Activated naive CD8-positive, alpha-beta T cell treated with anti-CD3 and anti-CD28 coated beads, Interleukin-2, amount 10 ng/mL, durations not matched to agents 7 days and 5 days (primary cell): ENCODE measurements at regions not wholly inside any gene's neighbourhood (a gene's known extent, or its start where the extent isn't known, plus 50 kb on each side); places are given as distances from the start of the nearest gene placed in this dataset.
"Not testable (repeated sequence)": the region's sequence is repeated elsewhere in the genome, so short reads cannot be mapped to it uniquely, and the experiment has no call there.

Source experiments
- ATAC-seq: fragments of 150-1000 bp; cut with Tn5 transposase; one replicate; pipeline ENCODE4 v1.10.0; 2021; ENCODE audit warnings: low read depth, moderate library complexity
- POLR2A ChIA-PET: fragments of 350-600 bp; sonication (Branson Sonifier 250); formaldehyde crosslinking; loops from one replicate; lab custom pipeline; 2021; ENCODE audit warnings: antibody characterized with exemption; lab: Charles Lee
- DNase-seq: peaks from one replicate; pipeline ENCODE4 v3.0.0; 2021
- H3K27ac Mint-ChIP-seq: one replicate; pipeline ENCODE4 v1.8.0; 2022; ENCODE audit warnings: mild to moderate bottlenecking, mixed read lengths
- H3K27me3 Mint-ChIP-seq: one replicate; pipeline ENCODE4 v1.8.0; 2022; ENCODE audit warnings: mild to moderate bottlenecking, moderate library complexity, mixed read lengths
- H3K36me3 Mint-ChIP-seq: one replicate; pipeline ENCODE4 v1.8.0; 2021; ENCODE audit warnings: mild to moderate bottlenecking, mixed read lengths
- H3K4me1 Mint-ChIP-seq: one replicate; pipeline ENCODE4 v1.8.0; 2021; ENCODE audit warnings: mixed read lengths
- H3K4me3 Mint-ChIP-seq: one replicate; pipeline ENCODE4 v1.8.0; 2022; ENCODE audit warnings: mild to moderate bottlenecking, moderate library complexity, mixed read lengths
- H3K9me3 Mint-ChIP-seq: one replicate; pipeline ENCODE4 v1.8.0; 2021; ENCODE audit warnings: mixed read lengths

DNA sequence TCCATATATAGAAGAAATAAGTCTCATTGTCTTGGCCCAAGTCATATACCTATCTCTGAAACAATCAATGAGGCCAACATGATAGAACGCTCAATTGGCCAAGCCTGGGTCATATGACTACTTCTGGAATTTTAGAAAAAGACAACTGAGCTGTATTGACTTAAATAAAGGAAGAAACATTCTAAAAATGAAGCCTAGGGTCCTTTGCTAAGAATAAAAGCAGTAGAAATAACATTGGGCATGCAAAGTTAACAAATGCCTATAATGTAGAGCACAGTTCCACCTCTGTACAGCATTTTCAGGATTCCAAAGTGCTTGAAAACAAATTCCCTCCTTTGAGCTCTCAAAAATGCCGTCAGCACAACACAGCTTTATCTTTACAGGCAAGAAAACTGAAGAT is 391.8 kb downstream of the PRELID2 start:
- Mint-ChIP-seq H3K36me3 (no peaks in the 10 kb centered on the region), H3K4me3 (no peak overlapping the region), H3K27me3 (no peaks in the 10 kb centered on the region), H3K4me1 (no peaks in the 10 kb centered on the region), H3K27ac (no peak overlapping the region), H3K9me3 (peaks cover 8% of the 10 kb centered on the region)
- DNase-seq (no peak), ATAC-seq (no peak)
- POLR2A ChIA-PET, result no interaction called here

DNA sequence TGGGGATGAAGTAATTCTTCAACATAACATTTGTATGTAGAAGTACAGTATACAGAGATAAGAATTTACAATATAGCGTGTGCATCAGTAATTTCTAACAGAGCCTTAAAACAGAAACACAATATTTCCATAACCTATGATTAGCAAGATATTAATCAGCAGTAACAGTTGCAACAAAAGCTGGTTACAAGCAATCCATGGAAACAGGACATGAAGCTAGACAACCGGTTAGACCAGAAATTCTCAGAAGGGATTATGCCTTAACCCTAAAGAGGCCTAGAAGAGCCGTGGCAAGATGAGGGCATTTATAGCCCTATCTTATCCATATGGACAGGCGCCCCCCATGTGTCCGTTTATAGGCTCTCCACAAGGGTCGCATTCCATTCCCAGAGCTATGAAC is 392.5 kb downstream of the PRELID2 start:
- H3K27ac Mint-ChIP-seq, H3K4me1 Mint-ChIP-seq, H3K9me3 Mint-ChIP-seq, DNase-seq, POLR2A ChIA-PET, H3K4me3 Mint-ChIP-seq, H3K36me3 Mint-ChIP-seq, ATAC-seq, H3K27me3 Mint-ChIP-seq: not testable (repeated sequence)

DNA sequence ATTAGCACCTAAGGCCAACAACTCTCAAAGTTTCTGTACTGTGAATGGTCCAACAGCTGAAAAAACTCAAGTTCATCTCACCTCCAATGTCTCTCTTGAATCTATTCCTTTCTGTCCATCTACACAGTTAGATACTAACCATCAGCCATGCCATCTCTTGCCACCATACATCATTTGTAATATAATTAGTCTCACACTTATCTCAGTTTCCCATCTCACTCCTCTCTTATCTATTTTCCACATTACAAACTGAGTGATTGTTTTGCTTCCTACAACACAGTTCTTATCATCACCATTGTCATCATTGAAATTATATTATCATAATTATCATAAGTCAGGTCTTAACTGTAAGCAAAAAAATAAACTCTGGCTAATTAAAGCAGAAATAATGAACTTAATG is 393.9 kb downstream of the PRELID2 start:
- Mint-ChIP-seq H3K36me3 (no peaks in the 10 kb centered on the region), H3K27ac (no peak overlapping the region), H3K9me3 (peaks cover 8% of the 10 kb centered on the region), H3K27me3 (no peaks in the 10 kb centered on the region), H3K4me1 (no peaks in the 10 kb centered on the region), H3K4me3 (no peak overlapping the region)
- POLR2A ChIA-PET, result no interaction called here
- ATAC-seq, result no peak
- no peak for DNase-seq

DNA sequence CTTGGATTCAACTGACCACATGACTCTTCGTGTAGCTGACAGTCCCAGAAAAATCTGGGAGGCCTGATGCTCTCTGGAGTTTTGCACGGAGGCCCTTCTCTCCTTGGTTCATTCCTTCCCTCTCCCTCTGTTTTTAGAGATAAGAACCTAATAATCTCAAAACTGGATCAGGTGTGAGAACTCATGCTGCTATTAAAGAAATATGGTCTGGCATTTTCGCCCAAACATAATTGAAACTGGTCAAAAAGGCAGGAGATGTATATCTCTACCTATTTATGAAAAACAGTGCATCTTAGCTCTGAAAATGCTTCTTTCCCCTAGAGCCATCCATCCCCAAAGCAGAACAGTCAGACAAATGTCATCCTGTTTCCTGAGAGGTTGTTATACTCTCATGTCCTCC is 397.5 kb downstream of the PRELID2 start:
- DNase-seq, result no peak
- peaks cover 7% of the 10 kb centered on the region for H3K9me3 Mint-ChIP-seq
- H3K4me3 Mint-ChIP-seq, result no peak overlapping the region
- H3K4me1 Mint-ChIP-seq, result no peaks in the 10 kb centered on the region
- POLR2A ChIA-PET, result no interaction called here
- H3K36me3 Mint-ChIP-seq, result no peaks in the 10 kb centered on the region
- no peaks in the 10 kb centered on the region for H3K27me3 Mint-ChIP-seq
- no peak overlapping the region for H3K27ac Mint-ChIP-seq
- ATAC-seq, result no peak

DNA sequence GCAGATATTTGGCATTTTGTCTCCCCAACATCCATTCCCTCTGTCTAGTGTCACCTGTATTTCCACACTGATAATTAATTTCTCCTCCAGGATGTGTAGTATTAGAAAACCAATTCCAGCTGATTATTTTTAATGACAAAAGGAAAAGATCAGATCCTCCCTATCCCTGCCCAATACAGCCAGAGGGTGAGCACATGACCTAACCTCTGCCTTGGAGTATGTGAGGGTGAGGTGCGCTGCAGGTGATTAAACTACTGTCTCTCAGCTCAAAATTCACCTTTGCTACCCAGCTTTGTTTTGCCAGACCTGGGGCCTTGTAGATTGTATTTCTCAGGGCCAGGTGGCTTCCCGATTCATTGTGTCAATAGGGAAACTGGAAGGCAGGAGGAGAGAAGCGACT is 402.1 kb downstream of the PRELID2 start:
- Mint-ChIP-seq H3K9me3 (peaks cover 3% of the 10 kb centered on the region), H3K27ac (no peak overlapping the region), H3K4me3 (no peak overlapping the region), H3K4me1 (no peaks in the 10 kb centered on the region), H3K36me3 (no peaks in the 10 kb centered on the region), H3K27me3 (no peaks in the 10 kb centered on the region)
- ATAC-seq (no peak), DNase-seq (no peak)
- POLR2A ChIA-PET, result no interaction called here

DNA sequence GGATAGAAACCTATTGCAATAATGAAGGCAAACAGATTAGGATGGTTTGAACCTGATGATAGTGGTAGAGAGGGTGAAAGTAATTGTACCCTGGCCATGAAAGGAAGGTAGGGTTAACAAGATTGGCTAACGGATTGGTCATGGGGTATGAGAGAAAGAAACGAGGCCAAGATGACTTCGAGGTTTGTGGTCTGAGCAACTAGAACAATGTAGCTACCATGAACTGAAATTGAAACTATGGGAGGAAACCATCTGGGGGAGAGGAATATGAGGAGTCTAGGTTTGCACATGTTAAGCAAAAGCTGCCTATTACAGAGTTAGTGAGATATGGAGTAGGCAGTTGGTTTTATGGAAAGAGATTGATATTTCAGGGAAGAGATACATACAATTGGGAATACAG is 406.0 kb downstream of the PRELID2 start:
- Mint-ChIP-seq H3K27ac (no peak overlapping the region), H3K27me3 (no peaks in the 10 kb centered on the region), H3K4me3 (no peak overlapping the region), H3K9me3 (peaks cover 5% of the 10 kb centered on the region), H3K36me3 (no peaks in the 10 kb centered on the region), H3K4me1 (no peaks in the 10 kb centered on the region)
- POLR2A ChIA-PET, result no interaction called here
- ATAC-seq (no peak), DNase-seq (no peak)

DNA sequence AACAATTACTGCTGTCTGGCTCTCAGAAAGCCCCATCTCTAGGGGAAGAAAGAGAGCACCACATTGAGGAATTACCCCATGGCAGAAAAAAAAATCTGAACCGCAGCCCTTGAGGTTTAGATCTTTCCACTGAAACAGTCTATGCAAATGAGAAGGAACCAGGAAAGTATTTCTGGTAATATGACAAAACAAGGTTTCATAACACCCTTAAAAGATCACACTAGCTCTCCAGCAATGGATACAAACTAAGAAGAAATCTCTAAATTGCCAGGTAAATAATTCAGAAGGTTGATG is 427.1 kb downstream of the PRELID2 start:
- H3K4me3 Mint-ChIP-seq, result no peak overlapping the region
- POLR2A ChIA-PET, result no interaction called here
- H3K36me3 Mint-ChIP-seq, result no peaks in the 10 kb centered on the region
- no peak overlapping the region for H3K27ac Mint-ChIP-seq
- ATAC-seq (no peak), DNase-seq (no peak)
- no peaks in the 10 kb centered on the region for H3K27me3 Mint-ChIP-seq
- H3K9me3 Mint-ChIP-seq, result peaks cover 22% of the 10 kb centered on the region
- H3K4me1 Mint-ChIP-seq, result no peaks in the 10 kb centered on the region

DNA sequence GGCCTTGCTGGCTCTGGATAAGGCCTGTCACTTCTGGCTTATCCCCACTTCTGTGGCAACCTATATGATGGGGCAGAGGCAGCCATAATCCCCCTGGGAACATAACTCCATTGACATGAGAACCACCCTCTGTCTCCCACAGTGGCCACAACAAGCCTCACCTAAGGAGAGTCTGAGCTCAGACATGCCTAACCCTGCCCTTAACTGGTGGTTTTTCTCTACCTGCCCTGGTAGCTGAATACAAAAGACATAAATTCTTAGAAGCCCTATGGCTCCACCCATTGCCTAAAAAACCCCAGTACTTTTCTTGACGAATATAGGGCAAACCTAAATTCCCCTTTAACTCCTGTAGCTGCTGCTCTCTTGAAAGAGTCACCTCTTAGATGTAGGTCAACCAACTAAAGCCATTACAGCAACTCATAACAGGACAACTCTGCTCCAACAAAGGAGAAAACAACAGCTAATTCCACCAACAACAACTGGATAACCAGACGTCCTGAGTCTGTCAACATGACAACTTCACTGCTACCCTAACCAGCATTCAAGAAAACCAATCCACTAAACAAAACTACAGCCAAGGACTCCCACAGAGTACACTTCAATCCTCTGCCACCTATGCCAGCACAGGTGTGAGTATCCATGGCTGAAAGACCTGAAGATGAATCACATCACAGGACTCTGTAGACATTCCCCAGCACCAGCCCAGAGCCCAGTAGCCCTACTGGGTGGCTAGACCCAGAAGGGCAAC is 427.7 kb downstream of the PRELID2 start:
- Mint-ChIP-seq H3K9me3 (peaks cover 20% of the 10 kb centered on the region), H3K27ac (no peak overlapping the region), H3K36me3 (no peaks in the 10 kb centered on the region), H3K4me1 (no peaks in the 10 kb centered on the region), H3K4me3 (no peak overlapping the region), H3K27me3 (no peaks in the 10 kb centered on the region)
- ATAC-seq (no peak), DNase-seq (no peak)
- POLR2A ChIA-PET, result no interaction called here

DNA sequence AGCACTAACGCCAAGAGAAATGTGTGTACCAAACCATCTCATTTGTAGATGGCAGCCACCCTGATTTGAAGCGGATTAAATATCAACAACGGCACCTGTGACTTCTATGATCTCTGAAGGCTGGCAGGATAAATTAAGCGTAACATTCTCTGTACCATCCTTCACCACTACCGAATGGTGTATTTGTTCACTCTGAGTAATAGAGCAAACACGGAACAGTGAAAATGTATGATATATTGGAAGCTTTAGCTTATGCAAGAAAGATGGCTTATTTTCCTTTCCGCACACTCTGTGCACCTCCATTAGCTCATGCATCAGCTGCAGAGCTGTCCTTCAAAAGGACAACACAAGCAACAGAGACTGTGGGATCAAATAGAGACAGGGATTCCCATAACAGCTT is 431.1 kb downstream of the PRELID2 start:
- H3K9me3 Mint-ChIP-seq, result peaks cover 18% of the 10 kb centered on the region
- POLR2A ChIA-PET, result no interaction called here
- ATAC-seq (no peak), DNase-seq (no peak)
- no peak overlapping the region for H3K4me3 Mint-ChIP-seq
- H3K27ac Mint-ChIP-seq, result no peak overlapping the region
- no peaks in the 10 kb centered on the region for H3K27me3 Mint-ChIP-seq
- no peaks in the 10 kb centered on the region for H3K4me1 Mint-ChIP-seq
- H3K36me3 Mint-ChIP-seq, result no peaks in the 10 kb centered on the region

DNA sequence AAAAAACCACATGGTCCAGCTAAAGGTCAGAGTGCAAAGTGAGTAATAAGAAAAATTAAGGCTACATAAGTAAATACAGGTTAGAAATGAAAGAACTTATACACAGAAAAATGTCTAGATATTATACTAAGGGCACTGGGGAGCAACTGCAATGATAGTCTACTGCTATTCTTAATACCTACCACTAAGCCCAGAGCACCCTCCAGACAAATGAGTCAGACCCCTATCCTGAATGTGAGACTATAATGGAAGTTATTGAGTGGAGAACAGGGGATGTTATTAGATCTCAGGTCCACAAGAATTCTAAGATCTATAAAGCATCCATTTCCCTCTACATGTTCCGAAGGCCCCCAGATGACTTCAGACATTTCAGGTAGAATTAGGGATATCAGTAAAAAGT is 438.3 kb downstream of the PRELID2 start:
- Mint-ChIP-seq H3K27ac (no peak overlapping the region), H3K9me3 (peaks cover 4% of the 10 kb centered on the region), H3K27me3 (no peaks in the 10 kb centered on the region), H3K4me3 (no peak overlapping the region), H3K36me3 (no peaks in the 10 kb centered on the region), H3K4me1 (no peaks in the 10 kb centered on the region)
- POLR2A ChIA-PET, result no interaction called here
- DNase-seq (no peak), ATAC-seq (no peak)

DNA sequence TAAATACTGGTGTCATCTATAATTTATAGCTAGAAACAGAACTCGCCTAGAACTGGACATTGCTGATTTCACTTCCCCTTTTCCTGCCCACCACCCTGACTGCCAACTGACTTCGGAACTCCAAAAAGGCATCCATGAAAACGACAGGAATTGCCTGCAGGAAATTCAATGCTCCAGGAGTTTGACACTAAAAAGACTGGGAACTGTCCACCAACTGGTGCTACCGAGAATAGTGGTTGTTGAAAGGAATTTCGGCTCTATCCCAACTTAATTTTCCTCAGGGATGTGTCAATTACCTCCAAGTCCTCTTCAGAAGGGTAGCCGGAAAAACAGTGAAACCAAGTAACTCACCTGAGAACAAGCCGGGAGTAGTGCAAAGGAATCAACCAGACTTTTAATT is 440.0 kb downstream of the PRELID2 start:
- H3K9me3 Mint-ChIP-seq, DNase-seq, H3K36me3 Mint-ChIP-seq, ATAC-seq, H3K27me3 Mint-ChIP-seq, POLR2A ChIA-PET, H3K4me1 Mint-ChIP-seq, H3K27ac Mint-ChIP-seq, H3K4me3 Mint-ChIP-seq: not testable (repeated sequence)

DNA sequence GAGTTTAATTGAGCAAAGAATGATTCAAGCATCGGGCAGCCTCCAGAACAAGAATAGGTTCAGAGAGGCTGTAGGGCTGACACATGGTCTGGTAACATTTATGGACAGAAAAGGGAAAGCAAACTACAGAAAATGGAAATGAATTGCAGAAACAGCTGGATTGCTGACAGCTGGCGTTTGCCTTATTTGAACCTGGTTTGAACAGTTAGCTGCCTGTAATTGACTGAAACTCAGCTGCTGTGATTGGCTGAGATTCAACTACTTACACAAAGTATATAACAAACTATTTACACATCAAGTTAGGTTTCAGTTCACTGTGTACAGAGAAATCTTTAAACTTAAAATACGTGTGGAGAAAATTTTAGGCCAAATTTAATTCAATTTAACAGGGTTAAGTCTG is 441.7 kb downstream of the PRELID2 start:
- ATAC-seq, result no peak

DNA sequence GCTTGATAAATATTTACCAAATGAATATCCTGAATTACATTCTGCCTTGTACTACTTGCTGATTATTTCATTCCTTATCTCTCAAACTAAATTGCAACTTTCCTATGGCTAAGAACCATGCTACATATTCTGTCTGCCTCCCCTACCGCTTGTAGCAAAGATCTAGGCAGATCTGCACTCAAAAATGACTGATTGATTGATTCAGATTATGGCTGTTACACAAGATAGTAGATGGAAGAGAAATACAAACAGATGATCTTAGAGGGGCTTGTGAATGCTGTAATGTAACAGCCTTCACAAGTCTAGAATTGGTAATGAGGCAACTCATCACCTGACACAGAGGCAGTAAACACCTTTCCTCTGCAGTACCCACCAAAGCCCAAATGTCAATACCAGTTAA is 446.1 kb downstream of the PRELID2 start:
- Mint-ChIP-seq H3K4me1 (no peaks in the 10 kb centered on the region), H3K27ac (no peak overlapping the region), H3K36me3 (no peaks in the 10 kb centered on the region), H3K9me3 (peaks cover under 1% of the 10 kb centered on the region), H3K4me3 (no peak overlapping the region), H3K27me3 (no peaks in the 10 kb centered on the region)
- POLR2A ChIA-PET, result no interaction called here
- no peak for DNase-seq
- no peak for ATAC-seq

More for the DNA sequence above, 441.7 kb downstream of the PRELID2 start:
- no peaks in the 10 kb centered on the region for H3K27me3 Mint-ChIP-seq
- no peak for DNase-seq
- no peak overlapping the region for H3K27ac Mint-ChIP-seq
- H3K4me3 Mint-ChIP-seq, result no peak overlapping the region
- no peaks in the 10 kb centered on the region for H3K36me3 Mint-ChIP-seq
- POLR2A ChIA-PET, result no interaction called here
- no peaks in the 10 kb centered on the region for H3K4me1 Mint-ChIP-seq
- H3K9me3 Mint-ChIP-seq, result no peaks in the 10 kb centered on the region

DNA sequence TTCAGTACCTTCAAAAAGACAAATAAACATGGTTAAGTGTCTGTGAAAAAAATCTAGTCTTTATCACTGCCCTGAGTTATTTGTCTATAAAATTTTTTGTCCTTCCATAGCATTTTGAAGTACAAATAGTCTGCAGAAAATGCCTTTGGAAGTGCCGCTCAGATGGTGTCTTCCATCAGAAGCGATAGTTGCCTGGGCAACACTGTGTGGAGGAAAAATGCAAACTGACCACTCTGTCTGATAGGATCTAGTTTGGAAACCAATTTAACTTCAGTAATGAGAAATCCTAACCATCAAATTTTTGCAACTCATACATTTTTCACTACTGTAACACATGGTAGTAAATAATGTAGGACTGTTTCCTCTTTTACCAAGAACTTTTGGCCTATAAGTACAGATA is 449.9 kb downstream of the PRELID2 start:
- H3K4me1 Mint-ChIP-seq, result no peaks in the 10 kb centered on the region
- DNase-seq, result no peak
- H3K4me3 Mint-ChIP-seq, result no peak overlapping the region
- POLR2A ChIA-PET, result no interaction called here
- no peak overlapping the region for H3K27ac Mint-ChIP-seq
- ATAC-seq, result no peak
- peaks cover 4% of the 10 kb centered on the region for H3K9me3 Mint-ChIP-seq
- H3K36me3 Mint-ChIP-seq, result no peaks in the 10 kb centered on the region
- H3K27me3 Mint-ChIP-seq, result no peaks in the 10 kb centered on the region

DNA sequence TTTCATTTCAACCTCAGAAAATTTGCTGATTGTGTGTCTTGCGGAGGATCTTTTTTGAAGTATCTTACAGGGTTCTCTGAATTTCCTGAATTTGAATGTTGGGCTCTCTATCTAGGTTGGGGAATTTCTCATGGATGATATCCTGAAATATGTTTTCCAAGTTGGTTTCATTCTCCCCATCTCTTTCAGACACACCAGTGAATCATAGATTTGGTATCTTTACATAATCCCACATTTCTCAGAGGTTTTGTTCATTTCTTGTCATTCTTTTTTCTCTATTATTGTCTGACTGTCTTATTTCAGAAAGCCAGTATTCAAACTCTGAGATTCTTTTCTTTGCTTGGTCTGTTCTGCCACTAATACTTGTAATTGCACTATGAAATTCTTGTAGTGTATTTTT is 456.9 kb downstream of the PRELID2 start:
- Mint-ChIP-seq H3K4me3 (no peak overlapping the region), H3K4me1 (no peaks in the 10 kb centered on the region), H3K36me3 (no peaks in the 10 kb centered on the region), H3K27ac (no peak overlapping the region), H3K27me3 (no peaks in the 10 kb centered on the region), H3K9me3 (peaks cover 21% of the 10 kb centered on the region)
- POLR2A ChIA-PET, result no interaction called here
- DNase-seq (no peak), ATAC-seq (no peak)
